ENCODE measurements at regions not wholly inside any gene's neighbourhood (a gene's known extent, or its start where the extent isn't known, plus 50 kb on each side); places are given as distances from the start of the nearest gene placed in this dataset.

- intact Hi-C loops (cut with DNase I), result no loop called here
- H3K27ac ChIP-seq, result no peak overlapping the region
- no peak for TF ChIP-seq CTCF (IDR thresholded peaks at IDR 0.05)
- TF ChIP-seq POLR2A (IDR thresholded peaks at IDR 0.05), result no peak
- H3K36me3 ChIP-seq, result no peaks in the 10 kb centered on the region
- H3K27me3 ChIP-seq, result no peaks in the 10 kb centered on the region
- no peaks in the 10 kb centered on the region for H3K4me1 ChIP-seq
- no peak for DNase-seq
- H3K9me3 ChIP-seq, result no peaks in the 10 kb centered on the region
- H3K4me3 ChIP-seq (replicated peaks in 1 of 3), result no peak overlapping the region
- WGBS, 2 donors, result 79 to 80% methylated on average over 5 of the region's 5 CpGs
Measured at GRCh38 chr6:137775720-137776119, 91.3 kb upstream of the TNFAIP3 start.

DNA sequence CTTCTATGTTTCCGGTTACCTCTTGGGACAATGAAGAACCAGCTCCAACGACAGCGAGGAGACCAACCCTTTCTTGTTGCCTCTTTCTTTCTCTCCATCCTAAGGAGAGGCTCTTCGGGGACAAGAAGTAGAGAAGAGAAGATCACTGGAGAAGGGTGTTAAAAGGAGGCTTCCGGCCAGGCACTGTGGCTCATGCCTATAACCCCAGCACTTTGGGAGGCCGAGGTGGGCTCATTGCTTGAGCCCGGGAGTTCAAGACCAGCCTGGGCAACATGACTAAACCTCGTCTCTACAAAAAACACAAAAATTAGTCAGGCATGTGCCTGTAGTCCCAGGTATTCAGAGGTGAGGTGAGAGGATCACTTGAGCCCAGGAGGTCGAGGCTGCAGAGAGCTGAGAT lies 90.8 kb upstream of the TNFAIP3 start:
- WGBS, 2 donors, result 66 to 76% methylated on average over 9 of the region's 9 CpGs
- no peak overlapping the region for H3K4me3 ChIP-seq (replicated peaks in 1 of 3)
- TF ChIP-seq POLR2A (IDR thresholded peaks at IDR 0.05) (no peak), CTCF (IDR thresholded peaks at IDR 0.05) (no peak)

DNA sequence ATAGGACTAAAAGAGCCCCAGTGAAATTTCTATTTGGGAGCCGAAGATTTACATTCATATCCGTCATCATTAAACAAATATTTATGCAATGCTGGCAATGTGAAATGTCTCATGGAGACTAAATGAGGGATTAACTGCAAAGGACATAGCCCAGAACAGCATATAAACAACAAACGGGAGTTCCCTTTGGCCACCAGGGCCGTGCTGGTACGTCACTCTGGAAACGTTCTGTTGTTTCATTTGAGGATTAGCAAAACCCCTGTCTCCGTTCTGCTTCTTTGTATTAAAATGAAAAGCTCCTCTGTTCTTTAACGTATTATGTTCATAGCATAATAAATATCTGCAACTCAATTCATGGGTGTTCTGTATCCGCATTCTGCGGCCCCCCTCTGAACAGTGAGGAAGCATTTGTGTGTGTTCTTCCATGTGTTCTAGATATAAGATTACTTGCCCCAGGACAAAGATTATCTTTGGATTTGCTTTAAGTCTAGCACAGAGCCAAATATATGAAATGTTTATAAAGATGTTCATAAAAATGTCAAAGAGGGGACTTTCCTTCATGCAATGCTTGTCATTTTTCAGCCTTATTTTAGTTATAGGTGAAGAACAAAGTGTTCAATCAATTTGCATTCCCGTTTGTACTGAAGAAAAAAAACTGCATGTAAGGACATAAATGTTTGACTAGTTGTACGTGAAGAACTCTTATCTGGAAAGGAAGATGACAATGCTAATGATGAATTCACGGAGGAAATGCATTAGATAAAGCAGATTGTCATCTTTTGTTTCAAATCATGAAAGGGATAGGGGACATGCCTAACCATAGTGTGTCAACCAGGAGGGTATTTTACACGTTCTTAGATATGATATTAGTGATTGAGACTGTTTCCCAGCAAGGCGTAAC lies 90.0 kb upstream of the TNFAIP3 start:
- no peak for DNase-seq
- H3K4me3 ChIP-seq (replicated peaks in 1 of 3), result no peak overlapping the region
- no peak overlapping the region for H3K27ac ChIP-seq
- intact Hi-C loops (cut with DNase I), result no loop called here
- no peaks in the 10 kb centered on the region for H3K9me3 ChIP-seq
- WGBS, 2 donors, result 81 to 85% methylated on average over 15 of the region's 15 CpGs
- TF ChIP-seq CTCF (IDR thresholded peaks at IDR 0.05), result no peak
- TF ChIP-seq POLR2A (IDR thresholded peaks at IDR 0.05), result no peak
- no peaks in the 10 kb centered on the region for H3K36me3 ChIP-seq
- no peaks in the 10 kb centered on the region for H3K4me1 ChIP-seq
- H3K27me3 ChIP-seq, result no peaks in the 10 kb centered on the region

More for the DNA sequence above, 90.8 kb upstream of the TNFAIP3 start:
- Histone ChIP-seq H3K4me1 (no peaks in the 10 kb centered on the region), H3K27ac (no peak overlapping the region), H3K27me3 (no peaks in the 10 kb centered on the region), H3K9me3 (no peaks in the 10 kb centered on the region), H3K36me3 (no peaks in the 10 kb centered on the region)
- no peak for DNase-seq
- intact Hi-C loops (cut with DNase I), result no loop called here

DNA sequence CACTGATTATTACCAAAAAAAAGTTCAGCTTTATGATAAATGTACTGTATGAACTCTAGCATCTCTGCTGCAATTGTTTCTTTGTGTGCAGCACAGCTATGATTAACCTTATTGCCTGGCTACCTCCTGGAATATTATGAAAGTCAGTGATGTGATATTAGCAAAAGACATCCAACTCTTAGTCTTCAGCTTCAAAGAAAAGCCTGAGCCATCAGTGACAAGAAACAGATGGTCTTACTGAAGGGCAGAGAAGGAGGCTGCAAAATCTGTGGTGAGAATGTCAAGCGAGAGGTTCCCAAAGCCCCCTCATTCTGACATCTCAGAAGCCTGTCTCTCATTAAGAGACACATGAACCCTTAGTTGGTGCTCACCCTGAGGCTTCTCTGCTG lies 89.4 kb upstream of the TNFAIP3 start:
- DNase-seq, result no peak
- Histone ChIP-seq H3K36me3 (no peaks in the 10 kb centered on the region), H3K4me3 (replicated peaks in 1 of 3) (no peak overlapping the region), H3K9me3 (no peaks in the 10 kb centered on the region), H3K27ac (no peak overlapping the region), H3K27me3 (no peaks in the 10 kb centered on the region), H3K4me1 (no peaks in the 10 kb centered on the region)
- no peak for TF ChIP-seq CTCF (IDR thresholded peaks at IDR 0.05)
- no peak for TF ChIP-seq POLR2A (IDR thresholded peaks at IDR 0.05)
- intact Hi-C loops (cut with DNase I), result no loop called here
- 92 to 100% methylated on average over 1 of the region's 1 CpG for WGBS, 2 donors

- Histone ChIP-seq H3K9me3 (no peaks in the 10 kb centered on the region), H3K36me3 (no peaks in the 10 kb centered on the region), H3K4me1 (no peaks in the 10 kb centered on the region), H3K4me3 (replicated peaks in 1 of 3) (no peak overlapping the region), H3K27ac (no peak overlapping the region), H3K27me3 (no peaks in the 10 kb centered on the region)
- no peak for DNase-seq
- intact Hi-C loops (cut with DNase I), result no loop called here
- 91 to 99% methylated on average over 3 of the region's 3 CpGs for WGBS, 2 donors
- TF ChIP-seq CTCF (IDR thresholded peaks at IDR 0.05) (no peak), POLR2A (IDR thresholded peaks at IDR 0.05) (no peak)
Measured at GRCh38 chr6:137779982-137780381, 87.1 kb upstream of the TNFAIP3 start.
